ENCODE measurements at regions not wholly inside any gene's neighbourhood (a gene's known extent, or its start where the extent isn't known, plus 50 kb on each side); places are given as distances from the start of the nearest gene placed in this dataset.
"Not testable (repeated sequence)": the region's sequence is repeated elsewhere in the genome, so short reads cannot be mapped to it uniquely, and the experiment has no call there.

- TF ChIP-seq BHLHE40 (IDR thresholded peaks at IDR 0.05; ENCODE audit: low read depth, low read length); CTCF (conservative IDR thresholded peaks at IDR 0.05; ENCODE audit: low read depth, low read length); MAFK (IDR thresholded peaks at IDR 0.05; ENCODE audit: low read depth, low read length); RFX5 (IDR thresholded peaks at IDR 0.05; ENCODE audit: low read depth, low read length): not testable (repeated sequence)
These were observed 99.2 kb downstream of the SPDYE17 start for GRCh38 chr7:76932957-76933356.

All from IMR-90 (cell line).